ENCODE measurements at regions not wholly inside any gene's neighbourhood (a gene's known extent, or its start where the extent isn't known, plus 50 kb on each side); places are given as distances from the start of the nearest gene placed in this dataset.

GRCh38 chr1:38303843-38304242, 257.2 kb upstream of the POU3F1 start:
- Histone ChIP-seq H3K36me3 (ENCODE audit: control insufficient read depth, insufficient read depth, low read length) (no peaks in the 10 kb centered on the region), H3K4me3 (ENCODE audit: low read depth, low read length) (no peak overlapping the region), H3K27me3 (ENCODE audit: control insufficient read depth, insufficient read depth, low read length) (no peaks in the 10 kb centered on the region)
- FAIRE-seq (no peak), DNase-seq (ENCODE audit: low read depth) (no peak)
- TF ChIP-seq CTCF (IDR thresholded peaks at IDR 0.05; ENCODE audit: insufficient read depth, low read length, severe bottlenecking): no peak

DNA sequence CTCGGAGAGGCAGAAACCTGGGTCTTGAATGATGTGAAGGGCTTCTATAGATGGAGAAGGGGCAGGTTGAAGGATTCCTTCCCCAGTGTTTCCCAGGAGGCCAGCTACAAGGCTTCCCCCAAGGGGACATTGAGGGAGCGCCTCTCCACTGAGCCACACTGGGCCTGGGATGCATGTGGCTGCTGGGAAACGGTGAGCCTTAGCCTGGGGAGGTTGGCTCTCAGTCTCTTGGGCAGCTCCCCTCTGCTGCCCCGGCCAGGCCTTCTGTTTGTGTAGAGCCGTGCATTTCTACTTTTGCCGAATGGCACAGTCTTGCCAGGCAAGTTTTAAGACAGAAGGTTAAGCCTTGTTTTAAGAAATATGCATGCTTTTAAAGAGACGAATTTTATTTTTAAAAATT, 254.4 kb upstream of the POU3F1 start:
- no peaks in the 10 kb centered on the region for H3K27me3 ChIP-seq (ENCODE audit: control insufficient read depth, insufficient read depth, low read length)
- no peak for FAIRE-seq

GRCh38 chr1:38300616-38301015, 254.0 kb upstream of the POU3F1 start:
- no peak for TF ChIP-seq CTCF (IDR thresholded peaks at IDR 0.05; ENCODE audit: insufficient read depth, low read length, severe bottlenecking)

More for the DNA sequence above, 254.4 kb upstream of the POU3F1 start:
- Histone ChIP-seq H3K4me3 (ENCODE audit: low read depth, low read length) (no peak overlapping the region), H3K36me3 (ENCODE audit: control insufficient read depth, insufficient read depth, low read length) (no peaks in the 10 kb centered on the region)
- no peak for DNase-seq (ENCODE audit: low read depth)
- TF ChIP-seq CTCF (IDR thresholded peaks at IDR 0.05; ENCODE audit: insufficient read depth, low read length, severe bottlenecking): no peak

GRCh38 chr1:38297842-38298241, 251.2 kb upstream of the POU3F1 start:
- TF ChIP-seq CTCF (IDR thresholded peaks at IDR 0.05; ENCODE audit: insufficient read depth, low read length, severe bottlenecking): no peak
- Histone ChIP-seq H3K36me3 (ENCODE audit: control insufficient read depth, insufficient read depth, low read length) (no peaks in the 10 kb centered on the region), H3K4me3 (ENCODE audit: low read depth, low read length) (no peak overlapping the region), H3K27me3 (ENCODE audit: control insufficient read depth, insufficient read depth, low read length) (no peaks in the 10 kb centered on the region)
- FAIRE-seq (no peak), DNase-seq (ENCODE audit: low read depth) (no peak)

More at GRCh38 chr1:38300616-38301015, 254.0 kb upstream of the POU3F1 start:
- no peaks in the 10 kb centered on the region for H3K27me3 ChIP-seq (ENCODE audit: control insufficient read depth, insufficient read depth, low read length)
- FAIRE-seq: no peak
- DNase-seq (ENCODE audit: low read depth): no peak
- H3K36me3 ChIP-seq (ENCODE audit: control insufficient read depth, insufficient read depth, low read length): no peaks in the 10 kb centered on the region
- no peak overlapping the region for H3K4me3 ChIP-seq (ENCODE audit: low read depth, low read length)

DNA sequence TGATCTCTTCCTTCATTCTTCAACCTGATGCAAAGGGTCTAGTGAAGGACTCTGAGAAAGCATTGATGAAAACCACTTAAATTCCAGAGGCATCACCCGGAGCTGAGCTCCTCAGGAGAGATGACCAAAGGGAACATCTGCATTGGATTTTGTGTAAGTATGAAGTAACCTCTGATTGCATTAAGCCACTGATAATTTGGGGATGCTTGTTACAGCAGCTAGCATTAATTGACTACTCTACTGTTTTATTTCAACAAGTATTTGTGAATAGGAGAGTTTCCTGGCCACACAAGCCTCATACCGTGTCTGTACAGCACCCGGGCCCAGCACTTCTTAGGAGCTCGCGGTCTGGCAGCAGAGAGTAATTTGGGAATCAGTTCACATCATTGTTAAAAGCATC, 250.7 kb upstream of the POU3F1 start:
- TF ChIP-seq CTCF (IDR thresholded peaks at IDR 0.05; ENCODE audit: insufficient read depth, low read length, severe bottlenecking): no peak
- Histone ChIP-seq H3K27me3 (ENCODE audit: control insufficient read depth, insufficient read depth, low read length) (no peaks in the 10 kb centered on the region), H3K36me3 (ENCODE audit: control insufficient read depth, insufficient read depth, low read length) (no peaks in the 10 kb centered on the region), H3K4me3 (ENCODE audit: low read depth, low read length) (no peak overlapping the region)
- FAIRE-seq (no peak), DNase-seq (ENCODE audit: low read depth) (no peak)

- DNase-seq (ENCODE audit: low read depth) (no peak), FAIRE-seq (no peak)
- TF ChIP-seq CTCF (IDR thresholded peaks at IDR 0.05; ENCODE audit: insufficient read depth, low read length, severe bottlenecking): no peak
- no peaks in the 10 kb centered on the region for H3K36me3 ChIP-seq (ENCODE audit: control insufficient read depth, insufficient read depth, low read length)
- H3K4me3 ChIP-seq (ENCODE audit: low read depth, low read length): no peak overlapping the region
- no peaks in the 10 kb centered on the region for H3K27me3 ChIP-seq (ENCODE audit: control insufficient read depth, insufficient read depth, low read length)
Observed at GRCh38 chr1:38296047-38296446, 249.5 kb upstream of the POU3F1 start.
